ENCODE measurements at regions not wholly inside any gene's neighbourhood (a gene's known extent, or its start where the extent isn't known, plus 50 kb on each side); places are given as distances from the start of the nearest gene placed in this dataset.
A peak's percentile ranks its signal among the peaks of the same experiment; 100 is the strongest.

DNA sequence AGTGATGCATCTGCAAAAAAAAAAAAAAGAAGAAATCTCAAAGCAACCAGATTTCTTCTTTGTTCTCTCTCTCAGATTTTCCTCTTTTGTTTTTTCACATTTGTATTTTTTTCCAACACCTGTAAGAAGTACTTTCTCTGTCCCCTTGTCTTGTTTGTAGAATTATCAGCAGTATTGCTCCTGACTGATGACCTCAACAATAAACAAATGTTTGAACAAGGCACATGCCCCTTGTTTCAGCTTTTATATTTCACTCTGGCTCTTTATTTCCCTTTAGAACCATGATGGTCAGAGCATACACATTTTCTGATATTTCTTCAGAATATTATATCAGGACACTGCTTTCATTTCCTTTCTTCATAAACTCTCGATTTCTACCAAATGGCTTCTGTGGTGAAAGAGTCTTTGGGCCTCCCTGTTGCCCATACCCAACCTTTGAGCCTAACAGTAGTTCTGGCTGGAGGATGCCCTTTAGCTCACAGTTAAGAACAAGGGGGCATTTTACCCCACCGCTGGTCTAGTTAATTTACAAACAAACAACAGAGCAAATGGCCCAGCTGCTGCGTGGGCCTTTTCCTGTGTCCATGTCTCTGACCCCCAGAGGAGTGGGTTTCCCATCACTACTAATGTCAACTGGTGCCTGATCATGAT, 142.5 kb upstream of the SMAD1 start:
- Mint-ChIP-seq H3K27ac (no peak overlapping the region), H3K27me3 (ENCODE audit: low read depth) (no peaks in the 10 kb centered on the region), H3K36me3 (no peaks in the 10 kb centered on the region), H3K4me1 (peaks cover 19% of the 10 kb centered on the region), H3K9me3 (no peaks in the 10 kb centered on the region), H3K4me3 (no peak overlapping the region)
- no peak for DNase-seq (ENCODE audit: low spot score in 2 of 2, unreplicated experiment in 2 of 2)
- TF ChIP-seq, protein P1, sequence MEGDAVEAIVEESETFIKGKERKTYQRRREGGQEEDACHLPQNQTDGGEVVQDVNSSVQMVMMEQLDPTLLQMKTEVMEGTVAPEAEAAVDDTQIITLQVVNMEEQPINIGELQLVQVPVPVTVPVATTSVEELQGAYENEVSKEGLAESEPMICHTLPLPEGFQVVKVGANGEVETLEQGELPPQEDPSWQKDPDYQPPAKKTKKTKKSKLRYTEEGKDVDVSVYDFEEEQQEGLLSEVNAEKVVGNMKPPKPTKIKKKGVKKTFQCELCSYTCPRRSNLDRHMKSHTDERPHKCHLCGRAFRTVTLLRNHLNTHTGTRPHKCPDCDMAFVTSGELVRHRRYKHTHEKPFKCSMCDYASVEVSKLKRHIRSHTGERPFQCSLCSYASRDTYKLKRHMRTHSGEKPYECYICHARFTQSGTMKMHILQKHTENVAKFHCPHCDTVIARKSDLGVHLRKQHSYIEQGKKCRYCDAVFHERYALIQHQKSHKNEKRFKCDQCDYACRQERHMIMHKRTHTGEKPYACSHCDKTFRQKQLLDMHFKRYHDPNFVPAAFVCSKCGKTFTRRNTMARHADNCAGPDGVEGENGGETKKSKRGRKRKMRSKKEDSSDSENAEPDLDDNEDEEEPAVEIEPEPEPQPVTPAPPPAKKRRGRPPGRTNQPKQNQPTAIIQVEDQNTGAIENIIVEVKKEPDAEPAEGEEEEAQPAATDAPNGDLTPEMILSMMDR (IDR thresholded peaks at IDR 0.05; ENCODE audit: unreplicated experiment), result no peak

DNA sequence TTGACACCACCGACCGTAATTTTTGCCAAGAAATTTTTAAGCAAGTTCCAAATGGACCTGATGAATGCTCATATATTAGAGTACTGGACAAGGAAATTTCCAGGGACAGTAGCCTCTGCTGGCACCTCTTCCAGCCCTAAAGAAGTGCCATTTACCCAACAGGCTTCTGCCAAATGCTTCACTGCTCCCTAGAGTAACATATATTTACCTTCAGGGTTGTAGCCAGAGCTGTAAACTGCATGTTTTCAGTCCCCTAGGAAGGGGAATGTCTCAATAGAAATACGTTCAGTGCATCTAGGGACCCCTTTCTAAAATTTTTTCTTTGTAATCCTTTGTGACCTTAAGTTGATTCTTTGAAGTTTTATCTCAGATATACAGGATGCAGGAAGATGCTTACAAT, 143.1 kb upstream of the SMAD1 start:
- Mint-ChIP-seq H3K9me3 (no peaks in the 10 kb centered on the region), H3K27me3 (ENCODE audit: low read depth) (no peaks in the 10 kb centered on the region), H3K4me1 (peaks cover 23% of the 10 kb centered on the region), H3K4me3 (no peak overlapping the region), H3K36me3 (no peaks in the 10 kb centered on the region), H3K27ac (no peak overlapping the region)
- DNase-seq (ENCODE audit: low spot score in 2 of 2, unreplicated experiment in 2 of 2), result no peak
- TF ChIP-seq, protein P1 (IDR thresholded peaks at IDR 0.05; ENCODE audit: unreplicated experiment), result no peak

DNA sequence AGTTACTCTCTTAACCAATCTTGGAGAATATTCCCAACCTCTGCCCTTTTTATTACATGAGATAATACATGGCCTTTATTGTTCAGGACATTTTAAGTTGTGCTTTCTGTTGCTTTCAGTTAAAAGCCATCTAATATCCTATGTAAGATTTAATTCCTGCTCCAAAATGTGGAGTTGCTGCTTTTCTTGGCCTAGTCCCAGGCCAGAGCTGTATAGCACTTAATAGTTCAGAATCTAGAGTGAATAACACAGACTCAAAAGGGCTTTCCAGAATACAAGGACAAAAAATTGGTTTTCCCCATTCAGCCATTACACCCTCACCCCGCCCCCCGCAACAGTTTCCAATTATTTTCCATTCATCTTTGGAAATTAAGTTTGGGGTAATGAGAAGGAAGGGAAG, 144.3 kb upstream of the SMAD1 start:
- Mint-ChIP-seq H3K27me3 (ENCODE audit: low read depth) (no peaks in the 10 kb centered on the region), H3K27ac (no peak overlapping the region), H3K9me3 (peaks cover 3% of the 10 kb centered on the region), H3K4me1 (peaks cover 24% of the 10 kb centered on the region), H3K4me3 (no peak overlapping the region), H3K36me3 (no peaks in the 10 kb centered on the region)
- TF ChIP-seq, protein P1 (IDR thresholded peaks at IDR 0.05; ENCODE audit: unreplicated experiment), result no peak
- DNase-seq (ENCODE audit: low spot score in 2 of 2, unreplicated experiment in 2 of 2), result no peak

DNA sequence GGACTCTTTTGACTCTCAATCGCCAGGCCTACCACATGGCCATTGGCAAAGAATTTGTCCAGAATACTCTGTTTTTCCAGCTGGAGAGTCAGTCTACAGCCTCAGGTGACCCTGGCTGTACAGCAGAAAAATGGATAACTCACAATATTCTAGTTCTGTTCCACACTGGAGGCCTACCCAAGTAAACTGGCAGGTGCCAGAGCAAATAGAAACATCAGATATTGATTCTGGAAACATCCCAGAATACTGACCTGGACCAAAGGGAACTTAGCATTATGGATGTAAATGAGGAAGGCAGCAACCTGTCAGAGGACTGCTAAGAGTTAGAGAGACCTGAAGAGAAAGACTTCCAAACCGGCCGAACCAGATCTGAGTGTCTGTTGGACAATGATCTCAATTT, 147.9 kb upstream of the SMAD1 start:
- Mint-ChIP-seq H3K4me1 (peaks cover 19% of the 10 kb centered on the region), H3K27me3 (ENCODE audit: low read depth) (no peaks in the 10 kb centered on the region), H3K9me3 (peaks cover 3% of the 10 kb centered on the region), H3K36me3 (no peaks in the 10 kb centered on the region), H3K4me3 (no peak overlapping the region), H3K27ac (peak overlapping the region; percentile 76)
- DNase-seq (ENCODE audit: low spot score in 2 of 2, unreplicated experiment in 2 of 2), result no peak
- TF ChIP-seq, protein P1 (IDR thresholded peaks at IDR 0.05; ENCODE audit: unreplicated experiment), result no peak

DNA sequence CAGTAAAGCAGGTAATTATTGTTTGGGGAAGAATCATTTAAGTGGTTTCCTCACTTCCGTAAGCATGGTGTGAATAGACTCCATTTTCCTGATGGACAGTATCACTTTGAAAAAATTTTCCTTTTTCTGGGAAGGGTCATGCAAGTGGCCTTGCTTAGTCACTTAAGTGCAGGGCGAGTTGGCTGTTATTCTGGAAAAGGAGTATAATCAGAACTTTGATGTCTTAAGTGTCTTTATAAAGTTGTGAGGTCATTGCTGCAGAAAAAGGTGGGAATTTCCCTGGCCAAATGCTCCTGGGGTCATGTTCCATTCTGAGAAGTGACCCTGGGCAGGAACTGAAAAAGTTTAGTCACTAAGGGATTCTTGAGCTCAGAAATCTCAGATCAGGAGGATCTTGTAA, 146.1 kb upstream of the OTUD4 start:
- no peak overlapping the region for H3K27ac Mint-ChIP-seq
- peaks cover 4% of the 10 kb centered on the region for H3K4me1 Mint-ChIP-seq
- no peak overlapping the region for H3K4me3 Mint-ChIP-seq
- no peak for DNase-seq (ENCODE audit: low spot score in 2 of 2, unreplicated experiment in 2 of 2)
- peaks cover 8% of the 10 kb centered on the region for H3K9me3 Mint-ChIP-seq
- TF ChIP-seq, protein P1 (IDR thresholded peaks at IDR 0.05; ENCODE audit: unreplicated experiment), result no peak
- H3K27me3 Mint-ChIP-seq (ENCODE audit: low read depth), result no peaks in the 10 kb centered on the region
- H3K36me3 Mint-ChIP-seq, result no peaks in the 10 kb centered on the region

DNA sequence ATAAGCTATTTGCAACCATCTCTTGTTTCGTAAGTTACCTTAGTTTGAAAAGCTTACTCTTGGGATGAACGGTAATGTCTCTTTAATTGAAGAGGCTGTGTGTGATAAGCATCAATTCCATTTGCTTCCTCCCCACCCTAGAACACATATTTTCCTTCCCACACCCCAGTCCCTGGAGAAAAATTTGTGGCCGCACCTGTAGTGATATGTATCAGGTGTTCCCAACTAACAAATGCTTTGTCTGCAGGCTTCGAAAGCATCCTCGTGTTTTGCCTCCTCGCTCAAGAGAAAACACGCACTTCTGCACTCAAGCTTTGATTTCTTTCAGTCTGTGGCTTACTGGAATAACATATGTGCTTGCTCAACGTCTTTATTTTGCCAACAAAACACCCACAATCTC, 143.8 kb upstream of the OTUD4 start:
- Mint-ChIP-seq H3K4me1 (peaks cover 13% of the 10 kb centered on the region), H3K4me3 (no peak overlapping the region), H3K27me3 (ENCODE audit: low read depth) (no peaks in the 10 kb centered on the region), H3K27ac (no peak overlapping the region), H3K9me3 (peaks cover 8% of the 10 kb centered on the region), H3K36me3 (no peaks in the 10 kb centered on the region)
- DNase-seq (ENCODE audit: low spot score in 2 of 2, unreplicated experiment in 2 of 2), result no peak
- TF ChIP-seq, protein P1 (IDR thresholded peaks at IDR 0.05; ENCODE audit: unreplicated experiment), result no peak
